Neural cell (in vitro differentiated cells): ENCODE measurements at regions not wholly inside any gene's neighbourhood (a gene's known extent, or its start where the extent isn't known, plus 50 kb on each side); places are given as distances from the start of the nearest gene placed in this dataset.

Source experiments
- H2AFZ ChIP-seq: fragments of 200-600, 300-800 bp; sonication (generic), shearing (Covaris generic); 2 replicates; pipeline ENCODE4 v1.6.0; 2014; ENCODE audit warnings: low read depth, mild to moderate bottlenecking, antibody characterized with exemption, low read length, moderate library complexity
- H3F3A ChIP-seq: fragments of 200-600 bp; shearing (Covaris generic); 2 replicates; pipeline ENCODE4 v1.6.1; 2016; ENCODE audit warnings: mild to moderate bottlenecking, moderate library complexity, mixed read lengths, antibody characterized with exemption, low read length; ENCODE audit not compliant: insufficient read depth, poor library complexity, severe bottlenecking
- H3K27ac ChIP-seq: fragments of 200-600, 300-800 bp; sonication (generic), shearing (Covaris generic); 2 replicates; pipeline ENCODE4 v1.5.1; 2014; ENCODE audit warnings: mild to moderate bottlenecking, low read length, moderate library complexity
- H3K27me3 ChIP-seq: fragments of 300-800, 200-600 bp; sonication (generic), shearing (Covaris generic); 2 replicates; pipeline ENCODE4 v1.6.0; 2014; ENCODE audit warnings: mild to moderate bottlenecking, low read depth, low read length, moderate library complexity; ENCODE audit not compliant: insufficient read depth
- H3K36me3 ChIP-seq: fragments of 300-800, 200-600 bp; sonication (generic), shearing (Covaris generic); 2 replicates; pipeline ENCODE4 v1.5.1; 2014; ENCODE audit warnings: mild to moderate bottlenecking, antibody characterized with exemption, low read length, moderate library complexity; ENCODE audit not compliant: insufficient read depth
- H3K4me2 ChIP-seq: fragments of 300-800, 200-600 bp; sonication (generic), shearing (Covaris generic); 2 replicates; pipeline ENCODE4 v1.6.0; 2014; ENCODE audit warnings: mild to moderate bottlenecking, low read length
- H3K4me3 ChIP-seq: fragments of 300-800, 200-600 bp; sonication (generic), shearing (Covaris generic); 2 replicates; pipeline ENCODE4 v1.5.1; 2014; ENCODE audit warnings: mild to moderate bottlenecking, low read length, moderate library complexity
- H3K79me2 ChIP-seq: fragments of 200-600 bp; shearing (Covaris generic); replicated peaks from 2 replicates; pipeline ENCODE4 v1.6.0; 2014; ENCODE audit warnings: mild to moderate bottlenecking, low read length, moderate library complexity; ENCODE audit not compliant: insufficient read depth
- H3K9ac ChIP-seq: fragments of 300-800, 200-600 bp; sonication (generic), shearing (Covaris generic); 2 replicates; pipeline ENCODE4 v1.6.1; 2016; ENCODE audit warnings: mild to moderate bottlenecking, low read length, mixed read lengths
- H3K9me2 ChIP-seq: fragments of 200-600 bp; shearing (Covaris generic); 2 replicates; pipeline ENCODE4 v1.6.1; 2016; ENCODE audit warnings: mild to moderate bottlenecking, low read length, mixed read lengths; ENCODE audit not compliant: insufficient read depth
- H3K9me3 ChIP-seq: fragments of 200-600, 300-800 bp; sonication (generic), shearing (Covaris generic); 2 replicates; pipeline ENCODE4 v1.6.1; 2016; ENCODE audit warnings: mild to moderate bottlenecking, mixed run types, low read length, moderate library complexity, mixed read lengths
- H4K20me1 ChIP-seq: fragments of 200-600 bp; shearing (Covaris generic); 2 replicates; pipeline ENCODE4 v1.6.1; 2016; ENCODE audit warnings: mild to moderate bottlenecking, mixed run types; ENCODE audit not compliant: insufficient read depth
- EP300 ChIP-seq: fragments of 450-650 bp; conservative IDR thresholded peaks from 2 replicates; pipeline ENCODE4 v1.6.1; 2014; ENCODE audit warnings: antibody characterized with exemption, mild to moderate bottlenecking, moderate library complexity; ENCODE audit not compliant: poor library complexity, severe bottlenecking
- EZH2 ChIP-seq: fragments of 200-600, 300-800 bp; shearing (Covaris generic), sonication (generic); IDR thresholded peaks from 2 replicates; pipeline ENCODE4 v1.6.1; 2014; ENCODE audit warnings: antibody characterized with exemption, low read length, borderline replicate concordance, mild to moderate bottlenecking; ENCODE audit not compliant: insufficient read depth, poor library complexity, severe bottlenecking
- MXI1 ChIP-seq: fragments of 450-650 bp; conservative IDR thresholded peaks from 2 replicates; pipeline ENCODE4 v1.6.1; 2014; ENCODE audit warnings: antibody characterized with exemption, mild to moderate bottlenecking; ENCODE audit not compliant: poor library complexity, severe bottlenecking
- POLR2AphosphoS5 ChIP-seq: IDR thresholded peaks from 2 replicates; pipeline ENCODE4 v1.6.1; 2012
- RAD21 ChIP-seq: fragments of 450-650 bp; conservative IDR thresholded peaks from 2 replicates; pipeline ENCODE4 v1.6.1; 2014; ENCODE audit warnings: antibody characterized with exemption, mild to moderate bottlenecking, moderate library complexity
- REST ChIP-seq: IDR thresholded peaks from 2 replicates; pipeline ENCODE4 v1.6.1; 2012; ENCODE audit warnings: borderline replicate concordance
- SMC3 ChIP-seq: fragments of 450-650 bp; conservative IDR thresholded peaks from 2 replicates; pipeline ENCODE4 v1.6.1; 2014; ENCODE audit warnings: antibody characterized with exemption, mild to moderate bottlenecking, moderate library complexity; ENCODE audit not compliant: poor library complexity
- TAF1 ChIP-seq: IDR thresholded peaks from 2 replicates; pipeline ENCODE4 v1.6.1; 2012; ENCODE audit warnings: low read depth
- TF ChIP-seq, protein P1 (sequence below): fragments of 450-650 bp; IDR thresholded peaks from 2 replicates; pipeline ENCODE4 v1.5.1; 2014; ENCODE audit warnings: antibody characterized with exemption, mild to moderate bottlenecking, moderate library complexity; ENCODE audit not compliant: poor library complexity, severe bottlenecking

DNA sequence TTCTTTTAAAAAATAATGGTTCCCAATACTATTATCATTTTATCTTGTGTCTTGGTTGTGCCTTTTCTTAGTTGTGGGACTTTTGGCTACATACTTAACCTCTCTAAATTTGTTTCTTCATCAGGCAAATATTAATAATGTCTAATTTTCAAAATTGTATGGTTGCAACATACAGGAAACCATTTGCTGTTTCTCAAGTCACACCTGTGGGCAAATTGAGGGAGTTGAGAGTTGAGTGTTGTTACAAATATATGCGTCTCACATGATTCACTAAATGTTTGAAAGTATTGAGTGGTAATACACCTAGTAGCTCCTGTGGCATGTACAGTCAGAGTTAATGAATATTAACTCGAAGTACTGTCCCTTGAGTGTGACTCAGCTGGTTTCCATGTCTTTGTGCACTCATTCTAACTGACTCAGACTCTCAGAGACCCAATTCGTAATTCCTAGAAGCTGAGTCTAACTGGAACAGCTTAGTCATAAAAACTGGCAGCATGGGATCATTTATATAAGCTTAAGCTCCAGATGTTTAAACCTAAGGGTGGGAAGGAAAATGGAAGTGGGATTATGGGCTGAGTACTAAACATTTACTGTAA is 802.4 kb downstream of the TRIML1 start:
- H3F3A ChIP-seq: no peaks in the 10 kb centered on the region
- no peak overlapping the region for H3K4me3 ChIP-seq
- H4K20me1 ChIP-seq: no peaks in the 10 kb centered on the region
- no peaks in the 10 kb centered on the region for H3K9me3 ChIP-seq
- TF ChIP-seq, protein P1, sequence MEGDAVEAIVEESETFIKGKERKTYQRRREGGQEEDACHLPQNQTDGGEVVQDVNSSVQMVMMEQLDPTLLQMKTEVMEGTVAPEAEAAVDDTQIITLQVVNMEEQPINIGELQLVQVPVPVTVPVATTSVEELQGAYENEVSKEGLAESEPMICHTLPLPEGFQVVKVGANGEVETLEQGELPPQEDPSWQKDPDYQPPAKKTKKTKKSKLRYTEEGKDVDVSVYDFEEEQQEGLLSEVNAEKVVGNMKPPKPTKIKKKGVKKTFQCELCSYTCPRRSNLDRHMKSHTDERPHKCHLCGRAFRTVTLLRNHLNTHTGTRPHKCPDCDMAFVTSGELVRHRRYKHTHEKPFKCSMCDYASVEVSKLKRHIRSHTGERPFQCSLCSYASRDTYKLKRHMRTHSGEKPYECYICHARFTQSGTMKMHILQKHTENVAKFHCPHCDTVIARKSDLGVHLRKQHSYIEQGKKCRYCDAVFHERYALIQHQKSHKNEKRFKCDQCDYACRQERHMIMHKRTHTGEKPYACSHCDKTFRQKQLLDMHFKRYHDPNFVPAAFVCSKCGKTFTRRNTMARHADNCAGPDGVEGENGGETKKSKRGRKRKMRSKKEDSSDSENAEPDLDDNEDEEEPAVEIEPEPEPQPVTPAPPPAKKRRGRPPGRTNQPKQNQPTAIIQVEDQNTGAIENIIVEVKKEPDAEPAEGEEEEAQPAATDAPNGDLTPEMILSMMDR: no peak
- TF ChIP-seq RAD21: no peak
- TF ChIP-seq EZH2: no peak
- TF ChIP-seq EP300: no peak
- no peak for TF ChIP-seq POLR2AphosphoS5
- no peak for TF ChIP-seq REST
- no peak for TF ChIP-seq MXI1
- TF ChIP-seq TAF1: no peak
- TF ChIP-seq SMC3: no peak
- no peaks in the 10 kb centered on the region for H3K79me2 ChIP-seq
- no peak overlapping the region for H2AFZ ChIP-seq
- H3K9me2 ChIP-seq: no peaks in the 10 kb centered on the region
- no peak overlapping the region for H3K27ac ChIP-seq
- no peak overlapping the region for H3K4me2 ChIP-seq
- H3K36me3 ChIP-seq: no peaks in the 10 kb centered on the region
- H3K9ac ChIP-seq: no peak overlapping the region
- no peaks in the 10 kb centered on the region for H3K27me3 ChIP-seq

DNA sequence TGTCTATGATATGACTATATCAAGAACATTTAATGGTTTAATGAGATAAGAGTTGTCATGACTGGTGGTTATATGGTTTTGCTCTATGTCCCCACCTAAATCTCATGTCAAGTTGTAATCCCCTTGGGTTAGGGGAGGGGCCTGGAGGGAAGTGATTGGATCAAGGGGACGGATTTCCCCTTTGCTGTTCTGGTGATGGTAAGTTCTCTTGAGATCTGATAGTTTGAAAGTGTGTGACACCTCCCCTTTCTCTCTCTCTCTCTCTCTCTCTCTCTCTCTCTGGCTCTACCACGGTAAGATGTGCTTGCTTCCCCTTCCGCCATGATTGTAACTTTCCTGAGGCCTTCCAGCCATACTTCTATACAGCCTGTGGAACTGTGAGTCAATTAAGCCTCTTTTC is 803.4 kb downstream of the TRIML1 start:
- Histone ChIP-seq H3K27ac (no peak overlapping the region), H3K4me3 (no peak overlapping the region), H4K20me1 (no peaks in the 10 kb centered on the region), H3K27me3 (no peaks in the 10 kb centered on the region), H3K9ac (no peak overlapping the region), H3K79me2 (no peaks in the 10 kb centered on the region), H3K36me3 (no peaks in the 10 kb centered on the region), H2AFZ (no peak overlapping the region), H3K4me2 (no peak overlapping the region), H3K9me3 (no peaks in the 10 kb centered on the region), H3F3A (no peaks in the 10 kb centered on the region), H3K9me2 (no peaks in the 10 kb centered on the region)
- TF ChIP-seq REST (no peak), MXI1 (no peak), EP300 (no peak), SMC3 (no peak), EZH2 (no peak), TAF1 (no peak), RAD21 (no peak), POLR2AphosphoS5 (no peak)
- TF ChIP-seq, protein P1: no peak
